GM12872 (cell line): ENCODE measurements at regions not wholly inside any gene's neighbourhood (a gene's known extent, or its start where the extent isn't known, plus 50 kb on each side); places are given as distances from the start of the nearest gene placed in this dataset.

Experiments
- CTCF ChIP-seq: IDR thresholded peaks from 3 replicates; pipeline ENCODE4 v1.5.1; 2011; ENCODE audit warnings: low read depth, mild to moderate bottlenecking, low read length, moderate library complexity; ENCODE audit not compliant: insufficient read depth

GRCh38 chr20:12023194-12023795 is 105.6 kb downstream of the BTBD3 start:
- no peak for TF ChIP-seq CTCF

GRCh38 chr20:12028771-12029170 is 111.1 kb downstream of the BTBD3 start:
- no peak for TF ChIP-seq CTCF

GRCh38 chr20:12030470-12030869 is 112.8 kb downstream of the BTBD3 start:
- TF ChIP-seq CTCF: no peak

- TF ChIP-seq CTCF: no peak
These were observed 118.4 kb downstream of the BTBD3 start for GRCh38 chr20:12036142-12036541.

- no peak for TF ChIP-seq CTCF
These were observed 119.8 kb downstream of the BTBD3 start for GRCh38 chr20:12037521-12037920.

GRCh38 chr20:12040261-12040660 is 122.6 kb downstream of the BTBD3 start:
- no peak for TF ChIP-seq CTCF

GRCh38 chr20:12044969-12045368 is 127.3 kb downstream of the BTBD3 start:
- TF ChIP-seq CTCF: no peak

- TF ChIP-seq CTCF: no peak
These were observed 130.2 kb downstream of the BTBD3 start for GRCh38 chr20:12047838-12048432.
